GM18517 (cell line): ENCODE measurements at regions not wholly inside any gene's neighbourhood (a gene's known extent, or its start where the extent isn't known, plus 50 kb on each side); places are given as distances from the start of the nearest gene placed in this dataset.

Experiments used
- ATAC-seq: cut with Tn5 transposase; IDR thresholded peaks from one replicate; pipeline ENCODE4 v1.9.1; 2021; ENCODE audit warnings: mild to moderate bottlenecking, moderate library complexity; ENCODE audit not compliant: unreplicated experiment

DNA sequence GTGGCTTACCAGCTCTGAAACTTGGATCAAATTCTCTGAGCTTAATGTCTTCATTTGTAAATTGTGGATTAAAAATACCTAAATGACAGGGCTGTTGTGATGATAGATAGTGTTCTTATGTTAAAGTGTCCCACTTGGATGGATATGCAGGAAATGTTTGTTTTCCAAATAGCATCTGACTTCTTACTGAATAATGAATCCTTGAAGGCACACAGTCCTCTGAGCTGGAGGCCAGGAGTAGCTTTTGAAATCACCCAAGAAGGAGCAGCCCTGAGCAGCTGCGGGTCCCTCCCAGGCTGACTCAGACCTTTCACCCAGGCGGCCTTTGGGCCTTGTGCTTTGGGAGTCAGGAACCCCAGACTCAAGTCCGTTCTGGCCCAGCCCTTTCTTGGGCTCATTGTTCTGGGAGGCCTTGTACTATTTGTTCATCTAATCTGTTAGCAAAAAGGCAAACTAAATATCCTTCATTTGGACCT, 173.0 kb upstream of the GATA6 start:
- no peak for ATAC-seq

GRCh38 chr18:21997207-21998143, 171.9 kb upstream of the GATA6 start:
- ATAC-seq = peak; percentile 77

DNA sequence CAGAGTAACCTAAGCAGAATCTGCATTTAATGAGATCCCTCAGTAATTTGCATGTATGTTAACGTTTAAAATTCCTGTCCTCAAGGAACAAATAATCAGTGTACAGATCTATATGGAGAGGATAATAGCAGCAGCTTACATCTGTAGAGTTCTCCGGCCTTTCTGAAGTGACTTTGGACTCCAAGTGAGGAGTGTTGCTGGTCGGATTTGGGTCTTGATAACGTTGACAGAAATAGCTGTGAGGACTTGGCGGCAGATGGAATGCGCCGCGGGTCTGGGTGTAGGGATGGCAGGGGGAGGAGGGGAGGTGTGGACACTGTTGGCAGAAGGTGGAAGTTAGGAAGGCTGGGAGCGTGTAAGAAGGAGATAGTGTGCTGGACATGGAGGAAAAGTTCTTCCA, 170.9 kb upstream of the GATA6 start:
- ATAC-seq = no peak

GRCh38 chr18:22001912-22002487, 167.4 kb upstream of the GATA6 start:
- no peak for ATAC-seq

DNA sequence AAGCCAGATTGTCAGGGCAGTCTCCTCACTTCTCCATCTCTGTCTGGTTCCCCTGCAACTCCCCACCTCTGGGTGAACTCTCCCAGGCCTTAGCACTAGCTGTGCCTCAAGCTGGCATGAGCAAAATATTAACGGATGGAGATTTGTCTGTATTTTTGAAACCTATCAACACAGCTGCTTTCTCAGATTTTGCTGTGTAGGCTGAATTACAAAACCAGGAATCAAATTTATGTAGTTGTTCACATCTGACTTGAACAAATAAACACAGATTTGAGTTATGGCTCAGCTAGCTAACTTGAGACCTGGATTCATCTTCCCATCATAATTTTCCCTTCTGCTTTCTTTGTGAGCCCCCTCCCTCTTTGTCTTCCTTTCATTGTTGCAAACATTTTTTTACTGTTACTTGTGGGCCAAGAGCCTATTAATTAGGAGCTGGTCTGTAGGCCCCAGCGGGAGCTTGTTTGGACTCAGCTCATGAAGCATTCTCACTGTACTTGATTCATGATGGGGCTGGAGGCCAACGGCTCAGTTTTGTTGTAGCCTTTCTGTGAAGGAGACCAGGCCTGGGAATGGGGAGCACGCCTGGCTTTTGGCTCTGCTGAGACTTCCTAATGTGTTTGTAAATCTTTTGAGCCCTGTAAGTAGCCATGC, 164.1 kb upstream of the GATA6 start:
- no peak for ATAC-seq

- ATAC-seq = no peak
These were observed 162.9 kb upstream of the GATA6 start for GRCh38 chr18:22006458-22006857.

DNA sequence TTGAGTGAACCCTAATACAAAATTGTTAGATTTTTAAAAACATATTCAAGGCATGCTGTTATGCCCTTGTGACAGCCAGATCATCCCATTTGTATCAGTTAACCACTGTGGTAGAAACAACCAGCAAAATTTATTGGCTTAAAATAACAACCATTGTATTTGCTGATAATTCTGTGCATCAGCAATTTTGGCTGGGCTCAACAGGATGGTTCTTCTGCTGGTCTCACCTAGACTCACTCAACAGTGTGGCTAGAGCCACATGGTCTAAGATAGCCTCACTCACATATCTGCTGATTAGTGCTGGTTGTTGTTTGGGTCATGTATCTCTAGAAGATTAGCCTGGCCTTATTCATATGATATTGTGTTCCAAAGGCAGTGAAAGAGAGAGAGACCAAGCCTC, 160.1 kb upstream of the GATA6 start:
- ATAC-seq = no peak

GRCh38 chr18:22013993-22014392, 155.4 kb upstream of the GATA6 start:
- ATAC-seq = no peak

DNA sequence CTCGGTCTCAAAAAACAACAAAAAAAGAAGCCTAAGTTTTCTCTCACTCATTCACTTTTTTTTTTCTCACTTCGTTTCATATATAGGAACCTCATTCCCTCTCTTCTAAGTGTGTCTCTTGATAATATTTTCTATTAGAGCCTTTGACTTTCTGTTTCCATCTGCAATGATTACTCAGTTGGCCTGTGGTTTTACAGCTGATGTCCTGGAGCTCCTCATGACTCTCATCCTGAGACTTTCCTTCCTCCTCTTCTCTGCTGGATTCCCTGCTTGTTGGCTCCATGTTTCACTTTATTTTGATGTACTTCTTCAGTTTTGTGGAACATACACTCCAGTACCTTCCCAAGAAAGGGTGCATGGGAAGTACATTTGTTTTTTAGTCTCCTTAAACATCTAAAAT, 154.2 kb upstream of the GATA6 start:
- no peak for ATAC-seq

GRCh38 chr18:22018366-22018765, 151.0 kb upstream of the GATA6 start:
- ATAC-seq = no peak

DNA sequence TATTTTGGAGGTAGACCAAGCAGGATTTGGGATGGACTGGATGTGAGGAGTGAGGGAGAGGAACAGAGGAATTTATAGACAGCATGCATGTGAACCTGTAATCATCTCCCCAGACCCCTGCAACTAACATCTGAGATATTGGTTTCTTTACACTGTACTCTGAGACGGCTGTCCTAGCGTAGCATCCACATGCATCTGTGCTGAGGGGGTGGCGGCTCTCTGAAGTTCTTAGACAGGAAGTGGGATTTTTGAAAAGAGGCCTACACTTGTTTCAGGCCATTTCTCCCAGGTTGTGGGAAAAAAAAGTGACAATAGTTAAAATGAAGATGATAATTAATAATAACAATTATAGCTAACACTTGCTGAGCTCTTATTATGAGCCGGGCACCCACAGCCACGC, 150.2 kb upstream of the GATA6 start:
- ATAC-seq = no peak

DNA sequence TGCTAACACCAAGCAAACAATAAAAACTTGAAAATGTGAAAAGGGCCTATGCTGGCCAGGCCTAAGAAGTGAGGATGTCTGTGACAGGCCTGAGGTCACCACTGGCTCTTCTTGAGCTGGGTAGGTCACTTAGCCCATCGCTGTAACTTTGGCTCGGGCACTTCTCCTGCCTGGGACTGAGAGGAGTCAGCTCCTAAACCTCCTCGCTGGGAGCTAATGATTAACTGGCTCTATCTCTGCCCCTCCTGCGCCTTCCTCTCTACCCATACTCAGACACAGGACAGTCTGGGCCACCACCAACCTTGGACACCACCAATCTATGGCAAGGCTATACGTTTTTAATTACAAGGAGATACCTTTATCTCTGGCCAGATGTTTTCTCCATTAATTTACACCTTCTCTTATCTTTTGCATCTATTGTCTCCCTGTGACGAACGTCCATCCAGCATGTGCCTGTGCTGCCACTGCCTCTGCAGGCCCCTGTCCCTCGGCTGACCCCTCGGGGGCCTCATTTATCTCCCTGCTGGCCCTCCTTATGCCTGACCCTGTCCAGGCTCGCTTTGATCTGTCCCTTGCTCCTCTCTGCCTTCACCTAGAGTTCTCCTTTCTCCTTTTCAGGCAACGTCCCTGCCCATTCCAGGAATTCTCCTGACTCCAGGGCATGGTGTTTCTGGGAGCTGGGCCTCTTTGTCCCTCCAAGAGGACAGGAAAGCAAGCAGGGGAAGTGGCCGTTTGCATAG, 149.1 kb upstream of the GATA6 start:
- ATAC-seq = no peak

DNA sequence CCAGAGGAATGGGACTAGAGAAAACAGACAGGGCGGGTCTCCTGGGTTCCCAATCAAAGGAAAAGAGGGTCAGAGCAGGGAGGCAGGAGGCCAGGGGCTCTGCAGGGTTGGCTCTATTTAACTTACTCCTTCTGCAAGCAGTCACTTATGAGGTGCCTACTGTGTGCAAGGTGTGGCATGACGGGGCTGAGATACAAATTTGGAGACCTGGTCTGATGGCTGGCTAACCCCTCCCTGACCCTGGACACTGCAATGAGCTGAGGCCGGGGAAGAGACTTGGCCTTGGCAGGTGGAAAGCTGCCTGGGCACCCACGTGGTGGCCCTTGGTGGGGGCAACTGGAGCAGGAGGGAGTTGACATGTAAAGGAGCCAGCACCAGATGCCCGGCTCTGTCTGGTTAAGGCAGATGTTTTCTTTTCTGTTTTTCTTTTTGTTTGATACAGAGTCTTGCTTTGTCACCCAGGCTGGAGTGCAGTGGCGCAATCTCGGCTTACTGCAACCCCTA, 148.5 kb upstream of the GATA6 start:
- no peak for ATAC-seq

GRCh38 chr18:22021701-22022100, 147.7 kb upstream of the GATA6 start:
- ATAC-seq = no peak

- no peak for ATAC-seq
These were observed 144.5 kb upstream of the GATA6 start for GRCh38 chr18:22024924-22025323.

GRCh38 chr18:22026362-22026761, 143.0 kb upstream of the GATA6 start:
- no peak for ATAC-seq

GRCh38 chr18:22026889-22027288, 142.5 kb upstream of the GATA6 start:
- ATAC-seq = no peak

- ATAC-seq = no peak
These were observed 137.8 kb upstream of the GATA6 start for GRCh38 chr18:22031611-22032010.

DNA sequence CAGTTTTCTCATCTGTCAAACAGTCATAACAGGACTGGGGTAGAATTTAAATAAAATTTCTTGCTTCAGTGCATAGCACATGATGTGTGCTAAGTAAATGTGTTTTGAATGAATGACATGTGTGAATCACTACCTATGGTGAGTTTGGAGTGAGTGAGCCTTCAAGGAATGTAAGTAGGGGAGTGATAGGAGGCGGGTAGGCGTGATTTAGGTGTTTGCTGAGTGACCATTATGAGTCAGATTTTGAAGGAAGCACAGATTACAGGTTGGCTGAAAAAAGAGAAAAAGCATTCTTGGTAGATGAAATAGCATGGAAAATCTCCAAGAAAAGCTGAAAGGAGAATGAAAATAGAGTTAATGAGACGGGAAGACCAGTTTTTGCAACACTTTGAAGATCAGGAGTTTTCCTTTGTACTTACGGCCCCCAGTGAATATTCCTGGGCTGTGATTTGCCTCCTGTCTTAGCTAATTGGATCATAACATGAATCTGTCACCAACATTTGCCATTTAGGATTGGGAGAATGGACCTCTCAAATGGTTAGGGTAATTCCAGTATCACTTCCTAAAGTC, 136.9 kb upstream of the GATA6 start:
- no peak for ATAC-seq

- ATAC-seq = no peak
These were observed 136.3 kb upstream of the GATA6 start for GRCh38 chr18:22033085-22033484.

DNA sequence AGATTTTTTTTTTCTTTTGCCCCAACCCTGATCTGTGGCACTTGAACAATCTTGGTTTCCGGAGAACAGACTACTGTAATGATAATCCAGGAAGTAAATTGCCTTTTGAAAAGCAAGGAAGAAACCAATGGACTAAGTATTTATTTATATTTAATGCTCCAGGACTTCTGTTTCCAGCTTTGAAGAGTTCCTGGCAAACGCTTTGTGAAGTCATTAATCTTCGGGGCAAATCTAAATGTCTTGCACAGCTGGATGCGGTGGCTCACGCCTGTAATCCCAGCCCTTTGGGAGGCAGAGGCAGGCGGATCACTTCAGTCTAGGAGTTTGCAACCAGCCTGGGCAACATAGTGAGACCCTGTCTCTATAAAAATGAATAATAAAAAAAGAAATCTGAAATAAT, 135.1 kb upstream of the GATA6 start:
- ATAC-seq = no peak
